ENCODE measurements at regions not wholly inside any gene's neighbourhood (a gene's known extent, or its start where the extent isn't known, plus 50 kb on each side); places are given as distances from the start of the nearest gene placed in this dataset.
"Not testable (repeated sequence)": the region's sequence is repeated elsewhere in the genome, so short reads cannot be mapped to it uniquely, and the experiment has no call there.

DNA sequence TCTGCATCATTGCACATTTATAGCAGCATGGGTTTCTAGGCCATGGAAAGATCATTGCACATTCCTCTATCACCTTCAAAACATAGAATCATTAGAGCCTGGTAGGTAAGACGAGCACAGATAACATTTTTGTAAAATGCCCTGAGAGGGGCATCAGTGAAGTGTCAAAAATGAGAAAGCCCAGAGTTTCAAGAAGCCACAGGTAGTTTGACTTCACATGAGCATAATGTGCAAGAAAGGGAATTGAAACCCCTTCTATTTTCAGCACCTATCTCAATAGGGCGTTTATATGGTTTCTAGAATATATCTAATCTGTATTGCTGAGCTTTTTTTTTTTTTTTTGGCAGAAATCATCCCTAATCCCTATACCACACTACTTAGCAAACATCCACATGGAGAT lies 2441.7 kb downstream of the ARAP2 start:
- POLR2A ChIA-PET, result no interaction called here
- in situ Hi-C loops (cut with HindIII; ENCODE audit: low pct_unique_long_range_greater_than_20kb, low sequenced_read_pairs) (no loop called here), intact Hi-C loops (cut with micrococcal nuclease; ENCODE audit: unreplicated experiment) (no loop called here)
- CTCF ChIA-PET, result no interaction called here
- no peaks in the 10 kb centered on the region for H3K9me3 ChIP-seq (ENCODE audit: control insufficient read depth, insufficient read depth, low read depth, low read length)
- ATAC-seq (no peak), DNase-seq (ENCODE audit: low read depth, low spot score) (no peak)
- H3K4me1 ChIP-seq (ENCODE audit: control insufficient read depth, insufficient read depth, low read length), result no peaks in the 10 kb centered on the region
- H3K36me3 ChIP-seq (ENCODE audit: control insufficient read depth, insufficient read depth, low read length), result no peaks in the 10 kb centered on the region
- H3K4me3 ChIP-seq (ENCODE audit: low read depth in 2 of 2, low read length in 2 of 2), result no peak overlapping the region
- no peaks in the 10 kb centered on the region for H3K27me3 ChIP-seq (ENCODE audit: control insufficient read depth, insufficient read depth, low read length)
- no peak overlapping the region for H3K27ac ChIP-seq (ENCODE audit: low read length)
- no TSS peak for BruUV-seq (replicated peaks)
- TF ChIP-seq, protein P1, sequence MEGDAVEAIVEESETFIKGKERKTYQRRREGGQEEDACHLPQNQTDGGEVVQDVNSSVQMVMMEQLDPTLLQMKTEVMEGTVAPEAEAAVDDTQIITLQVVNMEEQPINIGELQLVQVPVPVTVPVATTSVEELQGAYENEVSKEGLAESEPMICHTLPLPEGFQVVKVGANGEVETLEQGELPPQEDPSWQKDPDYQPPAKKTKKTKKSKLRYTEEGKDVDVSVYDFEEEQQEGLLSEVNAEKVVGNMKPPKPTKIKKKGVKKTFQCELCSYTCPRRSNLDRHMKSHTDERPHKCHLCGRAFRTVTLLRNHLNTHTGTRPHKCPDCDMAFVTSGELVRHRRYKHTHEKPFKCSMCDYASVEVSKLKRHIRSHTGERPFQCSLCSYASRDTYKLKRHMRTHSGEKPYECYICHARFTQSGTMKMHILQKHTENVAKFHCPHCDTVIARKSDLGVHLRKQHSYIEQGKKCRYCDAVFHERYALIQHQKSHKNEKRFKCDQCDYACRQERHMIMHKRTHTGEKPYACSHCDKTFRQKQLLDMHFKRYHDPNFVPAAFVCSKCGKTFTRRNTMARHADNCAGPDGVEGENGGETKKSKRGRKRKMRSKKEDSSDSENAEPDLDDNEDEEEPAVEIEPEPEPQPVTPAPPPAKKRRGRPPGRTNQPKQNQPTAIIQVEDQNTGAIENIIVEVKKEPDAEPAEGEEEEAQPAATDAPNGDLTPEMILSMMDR (IDR thresholded peaks at IDR 0.05), result no peak
- TF ChIP-seq POLR2AphosphoS5 (IDR thresholded peaks at IDR 0.05; ENCODE audit: low read depth, low read length) (no peak), SIN3A (IDR thresholded peaks at IDR 0.05; ENCODE audit: borderline replicate concordance, insufficient read depth, low read depth, low read length) (no peak), TCF7L2 (IDR thresholded peaks at IDR 0.05; ENCODE audit: low read depth, low read length) (no peak), REST (IDR thresholded peaks at IDR 0.05; ENCODE audit: insufficient read depth in 1 of 2, low read depth in 2 of 2, low read length in 1 of 2) (no peak)

DNA sequence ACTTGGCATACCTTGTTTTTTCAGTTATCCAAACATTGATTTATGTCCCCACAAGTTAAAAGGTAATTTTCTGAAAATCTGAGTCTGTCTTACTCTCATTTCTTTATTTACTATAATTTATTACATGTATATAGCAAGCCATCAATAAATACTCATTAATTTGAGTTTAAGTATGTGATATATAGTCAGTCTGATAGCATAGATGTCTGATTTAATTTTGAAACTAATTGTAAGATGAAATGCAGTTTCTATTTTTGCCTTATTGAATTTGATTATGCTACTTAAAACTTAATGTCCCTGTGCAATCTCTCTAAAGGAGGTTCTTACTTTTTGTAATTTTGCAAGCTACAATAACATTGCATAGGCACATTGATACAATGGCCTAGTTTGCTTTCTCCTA lies 2418.6 kb downstream of the ARAP2 start:
- POLR2A ChIA-PET, result no interaction called here
- Histone ChIP-seq H3K27ac (ENCODE audit: low read length) (no peak overlapping the region), H3K4me3 (ENCODE audit: low read depth in 2 of 2, low read length in 2 of 2) (no peak overlapping the region), H3K27me3 (ENCODE audit: control insufficient read depth, insufficient read depth, low read length) (no peaks in the 10 kb centered on the region), H3K9me3 (ENCODE audit: control insufficient read depth, insufficient read depth, low read depth, low read length) (no peaks in the 10 kb centered on the region), H3K4me1 (ENCODE audit: control insufficient read depth, insufficient read depth, low read length) (no peaks in the 10 kb centered on the region), H3K36me3 (ENCODE audit: control insufficient read depth, insufficient read depth, low read length) (no peaks in the 10 kb centered on the region)
- intact Hi-C loops (cut with micrococcal nuclease; ENCODE audit: unreplicated experiment) (no loop called here), in situ Hi-C loops (cut with HindIII; ENCODE audit: low pct_unique_long_range_greater_than_20kb, low sequenced_read_pairs) (no loop called here)
- BruUV-seq (replicated peaks), result no TSS peak
- no peak for DNase-seq (ENCODE audit: low read depth, low spot score)
- CTCF ChIA-PET, result no interaction called here
- ATAC-seq, result no peak
- TF ChIP-seq, protein P1 (IDR thresholded peaks at IDR 0.05), result no peak
- TF ChIP-seq SIN3A (IDR thresholded peaks at IDR 0.05; ENCODE audit: borderline replicate concordance, insufficient read depth, low read depth, low read length) (no peak), TCF7L2 (IDR thresholded peaks at IDR 0.05; ENCODE audit: low read depth, low read length) (no peak), REST (IDR thresholded peaks at IDR 0.05; ENCODE audit: insufficient read depth in 1 of 2, low read depth in 2 of 2, low read length in 1 of 2) (no peak), POLR2AphosphoS5 (IDR thresholded peaks at IDR 0.05; ENCODE audit: low read depth, low read length) (no peak)

- ATAC-seq; H3K4me3 ChIP-seq (ENCODE audit: low read depth in 2 of 2, low read length in 2 of 2); intact Hi-C loops (cut with micrococcal nuclease; ENCODE audit: unreplicated experiment): not testable (repeated sequence)
Observed at GRCh38 chr4:33829356-33829755, 2415.0 kb downstream of the ARAP2 start.

More at GRCh38 chr4:33829356-33829755, 2415.0 kb downstream of the ARAP2 start:
- H3K4me1 ChIP-seq (ENCODE audit: control insufficient read depth, insufficient read depth, low read length); DNase-seq (ENCODE audit: low read depth, low spot score); H3K27ac ChIP-seq (ENCODE audit: low read length); in situ Hi-C loops (cut with HindIII; ENCODE audit: low pct_unique_long_range_greater_than_20kb, low sequenced_read_pairs); H3K36me3 ChIP-seq (ENCODE audit: control insufficient read depth, insufficient read depth, low read length); CTCF ChIA-PET; H3K9me3 ChIP-seq (ENCODE audit: control insufficient read depth, insufficient read depth, low read depth, low read length); BruUV-seq (replicated peaks); POLR2A ChIA-PET; H3K27me3 ChIP-seq (ENCODE audit: control insufficient read depth, insufficient read depth, low read length): not testable (repeated sequence)

Measured in Panc1 (cell line).